HL-60 (cell line): ENCODE measurements at regions not wholly inside any gene's neighbourhood (a gene's known extent, or its start where the extent isn't known, plus 50 kb on each side); places are given as distances from the start of the nearest gene placed in this dataset.
A peak's percentile ranks its signal among the peaks of the same experiment; 100 is the strongest.

Experiments used
- DNase-seq, 2 experiments: peaks; one replicate each; pipeline ENCODE4 v3.0.0-alpha.2; 2010 to 2020; ENCODE audit warnings: low read depth in 1 of 2, low spot score in 1 of 2
- H3K27ac ChIP-seq: fragments of 250-450 bp; sonication (Bioruptor Pico); replicated peaks from 2 replicates; pipeline ENCODE4 v1.5.1; 2020; ENCODE audit warnings: mild to moderate bottlenecking, moderate library complexity
- H3K27me3 ChIP-seq: fragments of 250-450 bp; sonication (Bioruptor Pico); 2 replicates; pipeline ENCODE4 v1.5.1; 2021; ENCODE audit warnings: mild to moderate bottlenecking, moderate library complexity; ENCODE audit not compliant: insufficient read depth, poor library complexity, severe bottlenecking
- H3K4me3 ChIP-seq: replicated peaks from 2 replicates; pipeline ENCODE4 v1.5.1; 2011; ENCODE audit warnings: mild to moderate bottlenecking, control low read depth, low read length; ENCODE audit not compliant: insufficient read depth
- GABPA ChIP-seq: IDR thresholded peaks from 2 replicates; pipeline ENCODE4 v1.6.1; 2012; ENCODE audit warnings: low read depth
- POLR2AphosphoS5 ChIP-seq: IDR thresholded peaks from 2 replicates; pipeline ENCODE4 v1.6.1; 2012; ENCODE audit warnings: low read depth
- SPI1 ChIP-seq: IDR thresholded peaks from 2 replicates; pipeline ENCODE4 v1.6.1; 2012; ENCODE audit warnings: low read depth, mild to moderate bottlenecking, borderline replicate concordance
- TF ChIP-seq, protein P1 (sequence below): IDR thresholded peaks from one replicate; pipeline ENCODE4 v1.5.1; 2011; ENCODE audit warnings: low read length, control low read depth, inconsistent platforms; ENCODE audit not compliant: insufficient read depth
- TF ChIP-seq, protein P2 (sequence below): IDR thresholded peaks from 2 replicates; pipeline ENCODE4 v1.6.1; 2012; ENCODE audit warnings: low read depth; ENCODE audit not compliant: insufficient replicate concordance

DNA sequence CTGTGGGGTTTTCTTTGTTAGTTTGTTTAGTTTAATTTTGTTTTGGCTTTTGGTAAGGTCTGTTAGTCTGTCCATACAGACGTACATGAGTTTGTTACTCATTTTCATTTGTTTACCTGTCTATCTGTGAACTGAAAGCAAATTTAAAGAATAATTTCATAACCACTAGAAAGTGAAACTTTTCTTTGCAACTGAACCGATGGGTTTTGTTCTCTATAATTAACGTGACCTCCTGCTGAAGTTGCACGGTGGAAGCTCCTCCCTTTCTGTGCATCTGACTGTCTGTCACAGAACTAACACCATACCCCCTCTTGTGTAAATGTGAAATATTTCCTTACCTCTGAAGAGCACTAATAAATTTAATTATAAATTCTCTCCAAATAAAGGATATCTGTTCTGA is 595.5 kb downstream of the GALC start:
- Histone ChIP-seq H3K27ac (no peak overlapping the region), H3K4me3 (no peak overlapping the region), H3K27me3 (no peaks in the 10 kb centered on the region)
- no peak for TF ChIP-seq SPI1
- TF ChIP-seq, protein P1, sequence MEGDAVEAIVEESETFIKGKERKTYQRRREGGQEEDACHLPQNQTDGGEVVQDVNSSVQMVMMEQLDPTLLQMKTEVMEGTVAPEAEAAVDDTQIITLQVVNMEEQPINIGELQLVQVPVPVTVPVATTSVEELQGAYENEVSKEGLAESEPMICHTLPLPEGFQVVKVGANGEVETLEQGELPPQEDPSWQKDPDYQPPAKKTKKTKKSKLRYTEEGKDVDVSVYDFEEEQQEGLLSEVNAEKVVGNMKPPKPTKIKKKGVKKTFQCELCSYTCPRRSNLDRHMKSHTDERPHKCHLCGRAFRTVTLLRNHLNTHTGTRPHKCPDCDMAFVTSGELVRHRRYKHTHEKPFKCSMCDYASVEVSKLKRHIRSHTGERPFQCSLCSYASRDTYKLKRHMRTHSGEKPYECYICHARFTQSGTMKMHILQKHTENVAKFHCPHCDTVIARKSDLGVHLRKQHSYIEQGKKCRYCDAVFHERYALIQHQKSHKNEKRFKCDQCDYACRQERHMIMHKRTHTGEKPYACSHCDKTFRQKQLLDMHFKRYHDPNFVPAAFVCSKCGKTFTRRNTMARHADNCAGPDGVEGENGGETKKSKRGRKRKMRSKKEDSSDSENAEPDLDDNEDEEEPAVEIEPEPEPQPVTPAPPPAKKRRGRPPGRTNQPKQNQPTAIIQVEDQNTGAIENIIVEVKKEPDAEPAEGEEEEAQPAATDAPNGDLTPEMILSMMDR = no peak
- no peak for TF ChIP-seq GABPA
- TF ChIP-seq, protein P2, sequence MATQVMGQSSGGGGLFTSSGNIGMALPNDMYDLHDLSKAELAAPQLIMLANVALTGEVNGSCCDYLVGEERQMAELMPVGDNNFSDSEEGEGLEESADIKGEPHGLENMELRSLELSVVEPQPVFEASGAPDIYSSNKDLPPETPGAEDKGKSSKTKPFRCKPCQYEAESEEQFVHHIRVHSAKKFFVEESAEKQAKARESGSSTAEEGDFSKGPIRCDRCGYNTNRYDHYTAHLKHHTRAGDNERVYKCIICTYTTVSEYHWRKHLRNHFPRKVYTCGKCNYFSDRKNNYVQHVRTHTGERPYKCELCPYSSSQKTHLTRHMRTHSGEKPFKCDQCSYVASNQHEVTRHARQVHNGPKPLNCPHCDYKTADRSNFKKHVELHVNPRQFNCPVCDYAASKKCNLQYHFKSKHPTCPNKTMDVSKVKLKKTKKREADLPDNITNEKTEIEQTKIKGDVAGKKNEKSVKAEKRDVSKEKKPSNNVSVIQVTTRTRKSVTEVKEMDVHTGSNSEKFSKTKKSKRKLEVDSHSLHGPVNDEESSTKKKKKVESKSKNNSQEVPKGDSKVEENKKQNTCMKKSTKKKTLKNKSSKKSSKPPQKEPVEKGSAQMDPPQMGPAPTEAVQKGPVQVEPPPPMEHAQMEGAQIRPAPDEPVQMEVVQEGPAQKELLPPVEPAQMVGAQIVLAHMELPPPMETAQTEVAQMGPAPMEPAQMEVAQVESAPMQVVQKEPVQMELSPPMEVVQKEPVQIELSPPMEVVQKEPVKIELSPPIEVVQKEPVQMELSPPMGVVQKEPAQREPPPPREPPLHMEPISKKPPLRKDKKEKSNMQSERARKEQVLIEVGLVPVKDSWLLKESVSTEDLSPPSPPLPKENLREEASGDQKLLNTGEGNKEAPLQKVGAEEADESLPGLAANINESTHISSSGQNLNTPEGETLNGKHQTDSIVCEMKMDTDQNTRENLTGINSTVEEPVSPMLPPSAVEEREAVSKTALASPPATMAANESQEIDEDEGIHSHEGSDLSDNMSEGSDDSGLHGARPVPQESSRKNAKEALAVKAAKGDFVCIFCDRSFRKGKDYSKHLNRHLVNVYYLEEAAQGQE = no peak
- no peak for TF ChIP-seq POLR2AphosphoS5
- peak in 1 of 2 experiments; percentile 3 for DNase-seq

DNA sequence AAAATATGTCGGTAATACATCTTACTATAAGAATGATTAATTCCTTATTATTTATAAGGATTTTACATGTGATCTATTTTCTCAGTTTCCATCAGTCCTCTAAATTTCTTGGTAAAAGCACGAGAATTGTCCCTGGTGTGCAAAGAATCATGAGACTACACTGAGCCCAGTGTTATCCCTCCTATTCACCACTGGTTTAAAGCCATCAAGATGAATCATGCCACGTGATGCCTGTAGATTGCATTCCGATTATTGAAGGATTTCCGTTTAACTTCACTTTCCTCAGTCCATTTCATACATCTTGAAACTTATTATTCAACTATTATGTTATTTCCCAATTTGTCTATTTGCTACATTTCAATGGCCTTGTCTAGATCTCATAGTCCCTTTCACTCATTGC is 601.9 kb downstream of the GALC start:
- Histone ChIP-seq H3K27ac (no peak overlapping the region), H3K4me3 (no peak overlapping the region), H3K27me3 (no peaks in the 10 kb centered on the region)
- TF ChIP-seq, protein P1 = no peak
- no peak for TF ChIP-seq SPI1
- DNase-seq = no peak

DNA sequence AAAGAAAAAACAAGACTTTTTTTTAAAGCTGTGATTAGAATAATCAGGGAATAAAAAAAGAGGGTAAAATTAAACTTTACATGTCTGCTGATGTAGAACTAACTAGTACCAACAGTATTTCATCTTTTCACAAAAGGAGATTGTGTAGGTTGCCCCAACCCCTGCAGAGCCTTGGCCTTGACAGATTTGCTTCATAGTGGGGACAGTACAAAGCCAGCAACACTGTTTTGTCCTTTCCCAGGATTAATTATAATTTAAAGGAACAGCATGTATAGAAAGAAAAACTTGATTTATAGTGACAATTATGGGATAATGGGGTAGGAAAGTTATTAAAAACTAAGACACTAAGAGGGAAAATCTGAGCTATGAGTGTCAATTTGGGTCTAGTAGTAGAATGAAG is 604.0 kb downstream of the GALC start:
- no peak overlapping the region for H3K27ac ChIP-seq
- DNase-seq = no peak
- no peak overlapping the region for H3K4me3 ChIP-seq
- TF ChIP-seq, protein P1 = no peak
- TF ChIP-seq GABPA = no peak
- H3K27me3 ChIP-seq = no peaks in the 10 kb centered on the region

DNA sequence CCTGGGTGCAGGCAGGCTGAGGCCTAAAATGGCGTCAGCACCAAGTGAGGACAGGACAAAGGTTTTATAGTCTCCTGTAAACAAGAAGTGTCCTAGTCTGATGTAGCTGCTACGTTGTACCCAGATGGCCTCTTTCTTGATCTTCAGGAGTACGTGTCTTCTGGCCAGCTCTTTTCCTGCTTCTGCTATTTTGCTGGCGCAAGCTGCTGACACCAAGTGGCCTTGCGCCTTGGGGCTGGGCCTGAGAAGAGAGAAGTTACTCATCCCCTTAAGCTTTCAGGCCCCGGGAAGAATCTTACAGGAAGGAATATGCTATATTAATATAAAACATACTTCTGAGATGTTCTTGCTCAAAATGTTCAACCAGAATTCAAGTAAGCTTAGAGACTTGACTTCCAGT is 605.2 kb downstream of the GALC start:
- peak in 1 of 2 experiments; percentile 2 for DNase-seq
- TF ChIP-seq, protein P1 = no peak
- TF ChIP-seq GABPA = no peak
- TF ChIP-seq, protein P2 = no peak
- TF ChIP-seq POLR2AphosphoS5 = no peak
- no peak for TF ChIP-seq SPI1
- Histone ChIP-seq H3K27me3 (no peaks in the 10 kb centered on the region), H3K27ac (no peak overlapping the region), H3K4me3 (no peak overlapping the region)
